Bone marrow (tissue), 2 donors: ENCODE measurements at regions not wholly inside any gene's neighbourhood (a gene's known extent, or its start where the extent isn't known, plus 50 kb on each side); places are given as distances from the start of the nearest gene placed in this dataset.

Experiments used
- DNase-seq, 2 donors: peaks; one replicate each; lab custom pipeline; 2025; lab: John Stamatoyannopoulos, UW

- DNase-seq, result no peak
Observed at GRCh38 chr2:7209757-7210555, 292.7 kb downstream of the RNF144A start.

- DNase-seq, result no peak
Observed at GRCh38 chr2:7210712-7211111, 293.5 kb downstream of the RNF144A start.

GRCh38 chr2:7225848-7226247 is 308.6 kb downstream of the RNF144A start:
- no peak for DNase-seq

- no peak for DNase-seq
Observed at GRCh38 chr2:7226501-7226900, 309.3 kb downstream of the RNF144A start.

- no peak for DNase-seq
Observed at GRCh38 chr2:7233126-7233525, 315.9 kb downstream of the RNF144A start.

GRCh38 chr2:7237466-7237865 is 320.3 kb downstream of the RNF144A start:
- DNase-seq, result no peak

GRCh38 chr2:7239078-7239477 is 321.9 kb downstream of the RNF144A start:
- no peak for DNase-seq

GRCh38 chr2:7241041-7241745 is 324.0 kb downstream of the RNF144A start:
- no peak for DNase-seq

- DNase-seq, result peak in 1 of 2 donors; percentile 44
Observed at GRCh38 chr2:7242189-7242867, 325.1 kb downstream of the RNF144A start.

GRCh38 chr2:7243276-7243675 is 326.1 kb downstream of the RNF144A start:
- DNase-seq, result no peak

GRCh38 chr2:7256377-7256776 is 339.2 kb downstream of the RNF144A start:
- no peak for DNase-seq

GRCh38 chr2:7262727-7263126 is 345.5 kb downstream of the RNF144A start:
- no peak for DNase-seq

GRCh38 chr2:7264791-7265190 is 347.6 kb downstream of the RNF144A start:
- no peak for DNase-seq

- DNase-seq, result no peak
Observed at GRCh38 chr2:7265286-7265685, 348.1 kb downstream of the RNF144A start.

- DNase-seq, result no peak
Observed at GRCh38 chr2:7269106-7269643, 352.0 kb downstream of the RNF144A start.

- DNase-seq, result no peak
Observed at GRCh38 chr2:7270011-7270431, 352.8 kb downstream of the RNF144A start.

GRCh38 chr2:7272210-7272609 is 355.0 kb downstream of the RNF144A start:
- DNase-seq, result no peak

- no peak for DNase-seq
Observed at GRCh38 chr2:7278984-7279383, 361.8 kb downstream of the RNF144A start.

GRCh38 chr2:7279421-7279949 is 362.3 kb downstream of the RNF144A start:
- no peak for DNase-seq

GRCh38 chr2:7280790-7281189 is 363.6 kb downstream of the RNF144A start:
- no peak for DNase-seq

GRCh38 chr2:7281231-7282201 is 364.3 kb downstream of the RNF144A start:
- DNase-seq, result no peak
